H1 (cell line): ENCODE measurements at regions not wholly inside any gene's neighbourhood (a gene's known extent, or its start where the extent isn't known, plus 50 kb on each side); places are given as distances from the start of the nearest gene placed in this dataset.

Experiments used
- CTCF ChIA-PET: fragments of 300-600 bp; sonication (Branson Sonifier 250); formaldehyde crosslinking; loops from one replicate; lab custom pipeline; 2021; ENCODE audit not compliant: partially characterized antibody; lab: Charles Lee
- POLR2A ChIA-PET: fragments of 300-600 bp; sonication (Branson Sonifier 250); formaldehyde crosslinking; loops from one replicate; lab custom pipeline; 2021; ENCODE audit warnings: inconsistent platforms; ENCODE audit not compliant: partially characterized antibody; lab: Charles Lee
- DNase-seq, 2 experiments: peaks; one replicate each; pipeline versions ENCODE4 v3.0.0 to v3.0.0-alpha.2; 2010 to 2022; ENCODE audit warnings: low spot score in 2 of 2, low read depth in 1 of 2, mixed read lengths in 1 of 2
- FAIRE-seq: peaks from 2 replicates; lab custom pipeline; 2011; peaks lifted over from hg19 to GRCh38; lab: Jason Lieb, UNC
- H2AFZ ChIP-seq: 2 replicates; pipeline ENCODE4 v1.8.1; 2012; ENCODE audit warnings: low read length, inconsistent platforms
- H2AK5ac ChIP-seq: 2 replicates; pipeline ENCODE4 v1.6.1; 2013; ENCODE audit warnings: low read depth, low read length
- H2BK120ac ChIP-seq: replicated peaks from 2 replicates; pipeline ENCODE3; 2013; ENCODE audit warnings: low read depth, low read length, inconsistent platforms
- H2BK12ac ChIP-seq: 2 replicates; pipeline ENCODE4 v1.6.1; 2013; ENCODE audit warnings: low read depth, low read length
- H2BK15ac ChIP-seq: 2 replicates; pipeline ENCODE4 v1.6.1; 2013; ENCODE audit warnings: low read length
- H2BK20ac ChIP-seq: 2 replicates; pipeline ENCODE4 v1.6.1; 2013; ENCODE audit warnings: low read length
- H2BK5ac ChIP-seq: 2 replicates; pipeline ENCODE4 v1.6.1; 2013; ENCODE audit warnings: low read depth, low read length
- H3K14ac ChIP-seq: 2 replicates; pipeline ENCODE4 v1.6.1; 2013; ENCODE audit warnings: inconsistent platforms; ENCODE audit not compliant: insufficient read length
- H3K18ac ChIP-seq: 2 replicates; pipeline ENCODE4 v1.6.1; 2013; ENCODE audit warnings: low read length; ENCODE audit errors: extremely low read depth
- H3K23ac ChIP-seq: 2 replicates; pipeline ENCODE4 v1.6.1; 2013; ENCODE audit warnings: inconsistent platforms; ENCODE audit not compliant: insufficient read length
- H3K23me2 ChIP-seq: 2 replicates; pipeline ENCODE4 v1.6.1; 2013; ENCODE audit warnings: low read depth, low read length
- H3K27ac ChIP-seq: 2 replicates; pipeline ENCODE4 v1.6.1; 2011; ENCODE audit warnings: low read depth, low read length, inconsistent platforms
- H3K27me3 ChIP-seq, 4 experiments: replicated peaks in 1 of 4; 1 replicate in 1 of 4; 2 replicates in 3 of 4; pipeline versions ENCODE4 v1.6.1 to v1.8.1; 2011 to 2013; ENCODE audit warnings: low read length in 3 of 4, mild to moderate bottlenecking in 3 of 4, inconsistent platforms in 2 of 4, mixed read lengths in 2 of 4, moderate library complexity in 1 of 4; ENCODE audit not compliant: control insufficient read depth in 3 of 4, insufficient read depth in 3 of 4; ENCODE audit errors: extremely low read depth in 1 of 4
- H3K36me3 ChIP-seq, 4 experiments: 2 replicates each; pipeline versions ENCODE4 v1.6.1 to v1.8.1; 2011 to 2013; ENCODE audit warnings: mild to moderate bottlenecking in 4 of 4, low read length in 3 of 4, moderate library complexity in 2 of 4, control low read depth in 1 of 4, inconsistent platforms in 1 of 4; ENCODE audit not compliant: insufficient read depth in 4 of 4, control insufficient read depth in 2 of 4
- H3K4ac ChIP-seq: replicated peaks from 2 replicates; pipeline ENCODE3; 2013; ENCODE audit warnings: low read length, low read depth, mixed read lengths, inconsistent platforms; ENCODE audit not compliant: insufficient read length
- H3K4me1 ChIP-seq, 4 experiments: replicated peaks in 1 of 4; 1 replicate in 1 of 4; 2 replicates in 3 of 4; pipeline versions ENCODE4 v1.6.1 to v1.8.1; 2011 to 2013; ENCODE audit warnings: low read length in 3 of 4, inconsistent platforms in 2 of 4, mixed read lengths in 1 of 4; ENCODE audit not compliant: insufficient read depth in 4 of 4, control insufficient read depth in 3 of 4
- H3K4me2 ChIP-seq, 2 experiments: 2 replicates each; pipeline versions ENCODE4 v1.6.1 to v1.8.1; 2011 to 2013; ENCODE audit warnings: low read depth in 2 of 2, low read length in 2 of 2, control low read depth in 1 of 2, inconsistent platforms in 1 of 2, mild to moderate bottlenecking in 1 of 2; ENCODE audit not compliant: insufficient read depth in 1 of 2
- H3K4me3 ChIP-seq, 4 experiments: fragments of 200-600, 300-600 bp in 1 of 4; sonication (generic), shearing (Covaris generic), sonication (Bioruptor Twin) in 1 of 4; 2 replicates each; pipeline versions ENCODE4 v1.5.1 to v1.8.1; 2011 to 2016; ENCODE audit warnings: low read length in 4 of 4, low read depth in 3 of 4, control low read depth in 2 of 4, inconsistent platforms in 2 of 4, mild to moderate bottlenecking in 2 of 4, mixed read lengths in 1 of 4, moderate library complexity in 1 of 4; ENCODE audit not compliant: insufficient read depth in 2 of 4; ENCODE audit errors: extremely low read depth in 1 of 4
- H3K56ac ChIP-seq: replicated peaks from 2 replicates; pipeline ENCODE3; 2013; ENCODE audit warnings: low read depth, mild to moderate bottlenecking, mixed read lengths, low read length, inconsistent platforms; ENCODE audit not compliant: insufficient read length
- H3K79me1 ChIP-seq: 2 replicates; pipeline ENCODE4 v1.6.1; 2013; ENCODE audit warnings: low read depth, low read length, control low read depth
- H3K79me2 ChIP-seq, 2 experiments: 2 replicates each; pipeline versions ENCODE4 v1.6.1 to v1.8.1; 2012 to 2013; ENCODE audit warnings: low read length in 2 of 2, mild to moderate bottlenecking in 2 of 2, inconsistent platforms in 1 of 2; ENCODE audit not compliant: insufficient read depth in 2 of 2, control insufficient read depth in 1 of 2
- H3K9ac ChIP-seq, 4 experiments: replicated peaks in 1 of 4; 1 replicate in 1 of 4; 2 replicates in 3 of 4; pipeline versions ENCODE4 v1.6.1 to v1.8.1; 2011 to 2013; ENCODE audit warnings: low read depth in 3 of 4, low read length in 3 of 4, control low read depth in 2 of 4, mild to moderate bottlenecking in 2 of 4, moderate library complexity in 2 of 4, inconsistent platforms in 1 of 4; ENCODE audit errors: extremely low read depth in 1 of 4
- H3K9me3 ChIP-seq, 2 experiments: 2 replicates each; pipeline versions ENCODE4 v1.6.1 to v1.8.1; 2012 to 2013; ENCODE audit warnings: mild to moderate bottlenecking in 2 of 2, moderate library complexity in 2 of 2, control low read depth in 1 of 2, inconsistent platforms in 1 of 2, low read depth in 1 of 2, low read length in 1 of 2, mixed read lengths in 1 of 2; ENCODE audit not compliant: insufficient read depth in 2 of 2
- H4K20me1 ChIP-seq, 2 experiments: replicated peaks in 1 of 2; 2 replicates each; pipeline versions ENCODE3 to v1.8.1; 2011 to 2013; ENCODE audit warnings: inconsistent platforms in 2 of 2, low read length in 2 of 2, mild to moderate bottlenecking in 1 of 2; ENCODE audit not compliant: insufficient read depth in 2 of 2, control insufficient read depth in 1 of 2
- H4K5ac ChIP-seq: 2 replicates; pipeline ENCODE4 v1.6.1; 2013; ENCODE audit warnings: low read length, low read depth, mixed read lengths, inconsistent platforms; ENCODE audit not compliant: insufficient read length
- H4K8ac ChIP-seq: 2 replicates; pipeline ENCODE4 v1.8.0; 2013; ENCODE audit warnings: mild to moderate bottlenecking, moderate library complexity, low read length, inconsistent platforms; ENCODE audit not compliant: insufficient read depth; ENCODE audit errors: extremely low read depth
- H4K91ac ChIP-seq: replicated peaks from 2 replicates; pipeline ENCODE3; 2013; ENCODE audit warnings: low read length, mixed read lengths, inconsistent platforms; ENCODE audit not compliant: insufficient read length
- BCL11A ChIP-seq, 2 experiments: IDR thresholded peaks; one replicate each; pipeline ENCODE4 v1.6.1; 2011; ENCODE audit warnings: low read depth in 2 of 2, low read length in 2 of 2, mild to moderate bottlenecking in 2 of 2
- CEBPB ChIP-seq: IDR thresholded peaks from 2 replicates; pipeline ENCODE4 v1.6.1; 2012; ENCODE audit warnings: low read depth, low read length
- CHD2 ChIP-seq: IDR thresholded peaks from 2 replicates; pipeline ENCODE4 v1.6.1; 2012; ENCODE audit warnings: low read length, improper control_type of control experiment
- EZH2 ChIP-seq: fragments of 200-600 bp; sonication (generic); IDR thresholded peaks from 2 replicates; pipeline ENCODE4 v1.7.1; 2012; ENCODE audit warnings: low read depth, mild to moderate bottlenecking, moderate library complexity, low read length, inconsistent platforms; ENCODE audit not compliant: severe bottlenecking
- GABPA ChIP-seq: IDR thresholded peaks from 2 replicates; pipeline ENCODE4 v1.6.1; 2011; ENCODE audit warnings: mild to moderate bottlenecking, low read length, moderate library complexity, borderline replicate concordance; ENCODE audit not compliant: insufficient read depth
- KDM5A ChIP-seq: fragments of 200-600 bp; IDR thresholded peaks from 2 replicates; pipeline ENCODE4 v1.7.1; 2012; ENCODE audit warnings: mild to moderate bottlenecking, low read length, inconsistent platforms, mixed read lengths
- RBBP5 ChIP-seq: IDR thresholded peaks from 2 replicates; pipeline ENCODE4 v1.7.1; 2012; ENCODE audit warnings: low read depth, mild to moderate bottlenecking, inconsistent platforms, low read length, moderate library complexity, borderline replicate concordance
- SIN3A ChIP-seq, 2 experiments: IDR thresholded peaks in 1 of 2; conservative IDR thresholded peaks in 1 of 2; 2 replicates each; pipeline ENCODE4 v1.6.1; 2011 to 2012; ENCODE audit warnings: low read length in 2 of 2, improper control_type of control experiment in 1 of 2, low read depth in 1 of 2, mild to moderate bottlenecking in 1 of 2
- SIRT6 ChIP-seq: IDR thresholded peaks from one replicate; pipeline ENCODE4 v1.7.1; 2012; ENCODE audit warnings: low read length, inconsistent platforms
- SP4 ChIP-seq: IDR thresholded peaks from 2 replicates; pipeline ENCODE4 v1.6.1; 2012; ENCODE audit warnings: low read length, inconsistent platforms
- SRF ChIP-seq: IDR thresholded peaks from 2 replicates; pipeline ENCODE4 v1.6.1; 2011; ENCODE audit warnings: mild to moderate bottlenecking, low read depth, low read length, moderate library complexity
- TAF7 ChIP-seq: optimal IDR thresholded peaks from 2 replicates; pipeline ENCODE3; 2011; ENCODE audit warnings: low read depth, mild to moderate bottlenecking, inconsistent platforms, low read length, moderate library complexity, borderline replicate concordance
- WGBS, 2 experiments: shearing (Covaris generic) in 1 of 2; methylation state at CpG; one replicate each; pipeline versions ENCODE4 v1.1.6 to v1.1.7; 2013 to 2015; ENCODE audit warnings: low lambda C conversion rate in 2 of 2, mixed read lengths in 2 of 2, inconsistent platforms in 1 of 2, low coverage in 1 of 2, missing lambda C conversion rate in 1 of 2; ENCODE audit not compliant: insufficient replicate concordance in 2 of 2, insufficient coverage in 1 of 2, insufficient read length in 1 of 2; ENCODE audit errors: extremely low coverage in 1 of 2, missing lambda C conversion rate in 1 of 2; 5-methylcytosine and 5-hydroxymethylcytosine counted together

GRCh38 chr5:54881286-54882005 is 103.9 kb downstream of the ESM1 start:
- no peak overlapping the region for H2BK12ac ChIP-seq
- H3K4me1 ChIP-seq: peaks cover 2 to 8% (median 5%) of the 10 kb centered on the region in 4 experiments; a peak in 6 of 7 replicates
- no peak overlapping the region for H3K18ac ChIP-seq
- FAIRE-seq (no peak), DNase-seq (no peak)
- no peak overlapping the region for H3K23ac ChIP-seq
- no peaks in the 10 kb centered on the region for H3K79me2 ChIP-seq
- no peak overlapping the region for H3K56ac ChIP-seq
- H4K8ac ChIP-seq: no peak overlapping the region
- H2BK120ac ChIP-seq: no peak overlapping the region
- no peak overlapping the region for H3K14ac ChIP-seq
- WGBS, 2 experiments: 69% methylated on average over 5 of the region's 5 CpGs; no CpG with 5 or more reads in 1 of the 2 experiments
- no peak overlapping the region for H3K4me2 ChIP-seq
- H2BK5ac ChIP-seq: no peak overlapping the region
- CTCF ChIA-PET: interaction anchor here (0.6 to 2.2 kb wide), 4 partner anchors 14 to 1451 kb away, joined by 3 to 7 read pairs (median 4); no protein-coding TSS in a partner anchor
- no peak overlapping the region for H2AFZ ChIP-seq
- H2BK15ac ChIP-seq: no peak overlapping the region
- H3K23me2 ChIP-seq: peaks cover 12% of the 10 kb centered on the region
- no peak overlapping the region for H3K4me3 ChIP-seq
- no peak overlapping the region for H2AK5ac ChIP-seq
- POLR2A ChIA-PET: no interaction called here
- H3K9me3 ChIP-seq: peaks cover 13 to 16% of the 10 kb centered on the region in 2 experiments
- H3K27me3 ChIP-seq: peaks cover 0 to 22% (median 13%) of the 10 kb centered on the region in 4 experiments; a peak in 6 of 7 replicates
- no peaks in the 10 kb centered on the region for H3K79me1 ChIP-seq
- H4K20me1 ChIP-seq: no peaks in the 10 kb centered on the region
- no peak for TF ChIP-seq CEBPB
- TF ChIP-seq BCL11A (IDR thresholded peaks at IDR 0.05; ENCODE audit: low read depth in 2 of 2, low read length in 2 of 2): no peak
- TF ChIP-seq SP4: no peak
- no peak for TF ChIP-seq SRF
- TF ChIP-seq EZH2: no peak
- TF ChIP-seq RBBP5: no peak
- no peak for TF ChIP-seq SIN3A (conservative IDR thresholded peaks at IDR 0.05 in 1 of 2, IDR thresholded peaks at IDR 0.05 in 1 of 2; ENCODE audit: low read depth in 1 of 2, low read length in 2 of 2)
- no peak for TF ChIP-seq GABPA
- no peak for TF ChIP-seq KDM5A
- TF ChIP-seq SIRT6: no peak
- no peak for TF ChIP-seq TAF7
- no peak for TF ChIP-seq CHD2
- no peak overlapping the region for H4K91ac ChIP-seq
- H4K5ac ChIP-seq: no peak overlapping the region
- no peak overlapping the region for H3K4ac ChIP-seq
- peaks cover 0 to 6% (median 0%) of the 10 kb centered on the region in 4 experiments; a peak in 2 of 8 replicates for H3K36me3 ChIP-seq
- no peak overlapping the region for H2BK20ac ChIP-seq
- H3K27ac ChIP-seq: no peak overlapping the region
- no peak overlapping the region for H3K9ac ChIP-seq
